Spleen (tissue), 11 donors: ENCODE measurements at regions not wholly inside any gene's neighbourhood (a gene's known extent, or its start where the extent isn't known, plus 50 kb on each side); places are given as distances from the start of the nearest gene placed in this dataset.
"Not testable (repeated sequence)": the region's sequence is repeated elsewhere in the genome, so short reads cannot be mapped to it uniquely, and the experiment has no call there.

Experiments used
- DNase-seq: peaks from one replicate; pipeline ENCODE4 v3.0.0-alpha.2; 2020
- H3K27ac ChIP-seq, 8 donors: fragments of 200-600 bp; sonication (generic) in 7 of 8; 1 replicate in 4 of 8; 2 replicates in 4 of 8; pipeline versions ENCODE4 v1.5.0 to v1.8.0; 2016 to 2021; ENCODE audit warnings: inconsistent platforms in 4 of 8, mild to moderate bottlenecking in 4 of 8, moderate library complexity in 1 of 8
- H3K27me3 ChIP-seq, 7 donors: fragments of 200-600 bp; sonication (generic) in 6 of 7; replicated peaks in 1 of 7; 1 replicate in 4 of 7; 2 replicates in 3 of 7; pipeline versions ENCODE4 v1.5.0 to v1.8.0; 2016 to 2021; ENCODE audit warnings: inconsistent platforms in 3 of 7, mild to moderate bottlenecking in 1 of 7
- H3K36me3 ChIP-seq, 6 donors: fragments of 200-600 bp; sonication (generic) in 5 of 6; 1 replicate in 4 of 6; 2 replicates in 2 of 6; pipeline versions ENCODE4 v1.5.0 to v1.8.0; 2016 to 2021; ENCODE audit warnings: inconsistent platforms in 2 of 6
- H3K4me1 ChIP-seq, 6 donors: fragments of 200-600 bp; sonication (generic) in 5 of 6; 1 replicate in 3 of 6; 2 replicates in 3 of 6; pipeline versions ENCODE4 v1.5.0 to v1.8.0; 2016 to 2021; ENCODE audit warnings: inconsistent platforms in 3 of 6
- H3K4me3 ChIP-seq, 8 donors: fragments of 200-600 bp; sonication (generic) in 7 of 8; 1 replicate in 4 of 8; 2 replicates in 4 of 8; pipeline versions ENCODE4 v1.5.0 to v1.8.0; 2016 to 2021; ENCODE audit warnings: inconsistent platforms in 4 of 8, mild to moderate bottlenecking in 4 of 8, moderate library complexity in 2 of 8
- H3K9me3 ChIP-seq, 8 donors: fragments of 200-600 bp; sonication (generic) in 7 of 8; 1 replicate in 4 of 8; 2 replicates in 4 of 8; pipeline versions ENCODE4 v1.5.0 to v1.8.0; 2016 to 2021; ENCODE audit warnings: inconsistent platforms in 4 of 8
- CTCF ChIP-seq, 11 experiments: fragments of 200-600 bp in 7 of 11; fragments of 450-650 bp in 4 of 11; sonication (generic) in 4 of 11; IDR thresholded peaks in 8 of 11; conservative IDR thresholded peaks in 3 of 11; 1 replicate in 7 of 11; 2 replicates in 4 of 11; pipeline versions ENCODE4 v1.4.0 to v1.8.0; 2016 to 2021; ENCODE audit warnings: antibody characterized with exemption in 11 of 11, inconsistent platforms in 4 of 11, mild to moderate bottlenecking in 1 of 11
- POLR2A ChIP-seq, 3 donors: fragments of 450-650 bp; IDR thresholded peaks; one replicate each; pipeline ENCODE4 v1.5.1; 2017; ENCODE audit warnings: antibody characterized with exemption in 3 of 3, mild to moderate bottlenecking in 1 of 3
- POLR2AphosphoS5 ChIP-seq, 3 donors: sonication (generic); formaldehyde crosslinking; IDR thresholded peaks; one replicate each; pipeline ENCODE4 v1.5.1; 2017; ENCODE audit warnings: antibody characterized with exemption in 3 of 3
- WGBS, 5 donors: extraction: QIAGEN DNeasy Blood & Tissue Kit in 3 of 5; methylation state at CpG; one replicate each; pipeline versions ENCODE4 v1.1.5 to v1.1.7; 2013 to 2018; 5-methylcytosine and 5-hydroxymethylcytosine counted together
- intact Hi-C: fragments of 100-400 bp; cut with DNase I; formaldehyde crosslinking; loops from one replicate; pipeline ENCODE4 v1.15.0; 2023; ENCODE audit warnings: low total_unique reads
- donor health status: healthy with polysubstance abuse.
- donor health status: DM: no; HTN: no; CAD: no; lungs with moderate emphysema.
- donor health status: DM: no; HTN: no; CAD: no.
- donor health status: Bipolar disorder and iron deficiency.
- donor health status: healthy.
- donor health status: DM: no; HTN: no; CAD: no.
- donor health status: DM: yes; HTN: yes; CAD: no.

GRCh38 chr11:119583585-119583984 lies 145.4 kb downstream of the NECTIN1 start:
- H3K4me1 ChIP-seq = peaks cover 6 to 19% (median 16%) of the 10 kb centered on the region in 6 donors
- no peak overlapping the region for H3K4me3 ChIP-seq
- WGBS, 5 donors = 74 to 89% (median 77%) methylated on average over 6 of the region's 6 CpGs
- H3K9me3 ChIP-seq = peaks cover 0 to 16% (median 0%) of the 10 kb centered on the region in 8 donors
- no peak for DNase-seq
- intact Hi-C loops = no loop called here
- peaks cover 0 to 65% (median 36%) of the 10 kb centered on the region in 7 donors for H3K27me3 ChIP-seq
- H3K27ac ChIP-seq = no peak overlapping the region
- H3K36me3 ChIP-seq = no peaks in the 10 kb centered on the region
- TF ChIP-seq CTCF (IDR thresholded peaks at IDR 0.05 in 8 of 11, conservative IDR thresholded peaks at IDR 0.05 in 3 of 11) = no peak
- no peak for TF ChIP-seq POLR2A (IDR thresholded peaks at IDR 0.05)
- no peak for TF ChIP-seq POLR2AphosphoS5 (IDR thresholded peaks at IDR 0.05)

GRCh38 chr11:119581396-119581795 lies 147.6 kb downstream of the NECTIN1 start:
- H3K36me3 ChIP-seq, H3K27ac ChIP-seq, intact Hi-C loops, DNase-seq, H3K4me3 ChIP-seq: not testable (repeated sequence)
- WGBS, 5 donors = 73 to 91% (median 83%) methylated on average over 3 of the region's 3 CpGs
- peaks cover 6 to 19% (median 16%) of the 10 kb centered on the region in 6 donors for H3K4me1 ChIP-seq
- H3K27me3 ChIP-seq = peaks cover 0 to 50% (median 36%) of the 10 kb centered on the region in 7 donors
- H3K9me3 ChIP-seq = peaks cover 0 to 16% (median 0%) of the 10 kb centered on the region in 8 donors

- Histone ChIP-seq H3K27ac (no peak overlapping the region), H3K4me3 (no peak overlapping the region), H3K36me3 (no peaks in the 10 kb centered on the region), H3K27me3 (peaks cover 0 to 43% (median 30%) of the 10 kb centered on the region in 7 donors), H3K9me3 (peaks cover 0 to 16% (median 0%) of the 10 kb centered on the region in 8 donors), H3K4me1 (peaks cover 6 to 19% (median 16%) of the 10 kb centered on the region in 6 donors)
- TF ChIP-seq CTCF (IDR thresholded peaks at IDR 0.05 in 8 of 11, conservative IDR thresholded peaks at IDR 0.05 in 3 of 11) (no peak), POLR2AphosphoS5 (IDR thresholded peaks at IDR 0.05) (no peak), POLR2A (IDR thresholded peaks at IDR 0.05) (no peak)
- intact Hi-C loops = no loop called here
- WGBS, 5 donors = 58 to 87% (median 80%) methylated on average over 1 of the region's 1 CpG
- DNase-seq = no peak
Measured at GRCh38 chr11:119580751-119581150, 148.2 kb downstream of the NECTIN1 start.

GRCh38 chr11:119580081-119580480 lies 148.9 kb downstream of the NECTIN1 start:
- intact Hi-C loops = no loop called here
- Histone ChIP-seq H3K27me3 (peaks cover 0 to 36% (median 23%) of the 10 kb centered on the region in 7 donors), H3K4me3 (no peak overlapping the region), H3K9me3 (peaks cover 0 to 16% (median 0%) of the 10 kb centered on the region in 8 donors), H3K27ac (no peak overlapping the region), H3K4me1 (peaks cover 6 to 15% (median 13%) of the 10 kb centered on the region in 6 donors), H3K36me3 (no peaks in the 10 kb centered on the region)
- no peak for DNase-seq
- TF ChIP-seq CTCF (IDR thresholded peaks at IDR 0.05 in 8 of 11, conservative IDR thresholded peaks at IDR 0.05 in 3 of 11) (no peak), POLR2A (IDR thresholded peaks at IDR 0.05) (no peak), POLR2AphosphoS5 (IDR thresholded peaks at IDR 0.05) (no peak)
- 61 to 93% (median 78%) methylated on average over 3 of the region's 3 CpGs for WGBS, 5 donors
